ENCODE measurements at regions not wholly inside any gene's neighbourhood (a gene's known extent, or its start where the extent isn't known, plus 50 kb on each side); places are given as distances from the start of the nearest gene placed in this dataset.

- DNase-seq, result no peak
Observed at GRCh38 chr12:102592134-102592533, 111.8 kb upstream of the IGF1 start.

GRCh38 chr12:102573237-102573636 lies 92.9 kb upstream of the IGF1 start:
- no peak for DNase-seq

GRCh38 chr12:102571889-102572288 lies 91.5 kb upstream of the IGF1 start:
- DNase-seq, result no peak

GRCh38 chr12:102570256-102570655 lies 89.9 kb upstream of the IGF1 start:
- no peak for DNase-seq

- no peak for DNase-seq
Observed at GRCh38 chr12:102569803-102570202, 89.4 kb upstream of the IGF1 start.

- no peak for DNase-seq
Observed at GRCh38 chr12:102568276-102568675, 87.9 kb upstream of the IGF1 start.

- DNase-seq, result no peak
Observed at GRCh38 chr12:102567031-102567985, 86.9 kb upstream of the IGF1 start.

GRCh38 chr12:102565555-102565954 lies 85.2 kb upstream of the IGF1 start:
- no peak for DNase-seq

GRCh38 chr12:102564026-102564425 lies 83.7 kb upstream of the IGF1 start:
- DNase-seq, result no peak

- no peak for DNase-seq
Observed at GRCh38 chr12:102562836-102563425, 82.6 kb upstream of the IGF1 start.

- no peak for DNase-seq
Observed at GRCh38 chr12:102551186-102551585, 70.8 kb upstream of the IGF1 start.

- DNase-seq, result no peak
Observed at GRCh38 chr12:102549691-102550090, 69.3 kb upstream of the IGF1 start.

- DNase-seq, result no peak
Observed at GRCh38 chr12:102548543-102548942, 68.2 kb upstream of the IGF1 start.

- no peak for DNase-seq
Observed at GRCh38 chr12:102543494-102544485, 63.4 kb upstream of the IGF1 start.

- DNase-seq, result no peak
Observed at GRCh38 chr12:102542816-102543440, 62.6 kb upstream of the IGF1 start.

GRCh38 chr12:102540815-102541385 lies 60.5 kb upstream of the IGF1 start:
- no peak for DNase-seq

GRCh38 chr12:102539651-102540553 lies 59.5 kb upstream of the IGF1 start:
- DNase-seq, result no peak

- DNase-seq, result no peak
Observed at GRCh38 chr12:102535306-102535705, 54.9 kb upstream of the IGF1 start.

- no peak for DNase-seq
Observed at GRCh38 chr12:102534899-102535298, 54.5 kb upstream of the IGF1 start.

- DNase-seq, result no peak
Observed at GRCh38 chr12:102533483-102534215, 53.3 kb upstream of the IGF1 start.

Measured in NCI-H2227 treated with DMSO at 0.1 percent for 48 hours (cell line).